NB4 (cell line): ENCODE measurements at regions not wholly inside any gene's neighbourhood (a gene's known extent, or its start where the extent isn't known, plus 50 kb on each side); places are given as distances from the start of the nearest gene placed in this dataset.

Experiments
- CTCF ChIP-seq: IDR thresholded peaks from one replicate; pipeline ENCODE4 v1.5.1; 2012; ENCODE audit warnings: low read depth, low read length
- POLR2A ChIP-seq: IDR thresholded peaks from 2 replicates; pipeline ENCODE4 v1.6.1; 2011; ENCODE audit warnings: mild to moderate bottlenecking; ENCODE audit not compliant: insufficient read length; ENCODE audit errors: extremely low read depth
- TF ChIP-seq, protein P1 (sequence below): IDR thresholded peaks from 2 replicates; pipeline ENCODE4 v1.6.1; 2011; ENCODE audit warnings: low read depth, low read length

GRCh38 chr1:4944911-4945310 lies 290.5 kb downstream of the AJAP1 start:
- TF ChIP-seq CTCF (no peak), POLR2A (no peak)
- TF ChIP-seq, protein P1, sequence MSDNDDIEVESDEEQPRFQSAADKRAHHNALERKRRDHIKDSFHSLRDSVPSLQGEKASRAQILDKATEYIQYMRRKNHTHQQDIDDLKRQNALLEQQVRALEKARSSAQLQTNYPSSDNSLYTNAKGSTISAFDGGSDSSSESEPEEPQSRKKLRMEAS = no peak
